Transverse colon (tissue), 4 donors: ENCODE measurements at regions not wholly inside any gene's neighbourhood (a gene's known extent, or its start where the extent isn't known, plus 50 kb on each side); places are given as distances from the start of the nearest gene placed in this dataset.

Experiments
- DNase-seq: peaks from one replicate; pipeline ENCODE4 v3.0.0-alpha.2; 2019
- H3K27ac ChIP-seq, 4 donors: fragments of 200-600 bp; sonication (generic); 2 replicates each; pipeline ENCODE4 v1.5.1; 2016 to 2018; ENCODE audit warnings: inconsistent platforms in 4 of 4
- H3K27me3 ChIP-seq: fragments of 200-600 bp; sonication (generic); 2 replicates; pipeline ENCODE4 v1.5.1; 2017; ENCODE audit warnings: inconsistent platforms
- H3K36me3 ChIP-seq, 4 donors: fragments of 200-600 bp; sonication (generic); 2 replicates each; pipeline ENCODE4 v1.5.1; 2017 to 2019; ENCODE audit warnings: inconsistent platforms in 4 of 4
- H3K4me1 ChIP-seq, 4 donors: fragments of 200-600 bp; sonication (generic); 2 replicates each; pipeline ENCODE4 v1.5.1; 2017 to 2020; ENCODE audit warnings: inconsistent platforms in 4 of 4
- H3K4me3 ChIP-seq, 4 donors: fragments of 200-600 bp; sonication (generic); 1 replicate in 1 of 4; 2 replicates in 3 of 4; pipeline versions ENCODE4 v1.5.1 to v1.6.1; 2017 to 2019; ENCODE audit warnings: inconsistent platforms in 4 of 4
- H3K9me3 ChIP-seq, 2 donors: fragments of 200-600 bp; sonication (generic); 2 replicates each; pipeline ENCODE4 v1.5.1; 2017 to 2019; ENCODE audit warnings: inconsistent platforms in 2 of 2
- EP300 ChIP-seq: sonication (generic); formaldehyde crosslinking; IDR thresholded peaks from one replicate; pipeline ENCODE4 v1.6.1; 2017; ENCODE audit warnings: antibody characterized with exemption, low read depth
- POLR2A ChIP-seq: fragments of 450-650 bp; IDR thresholded peaks from one replicate; pipeline ENCODE4 v1.6.1; 2016; ENCODE audit warnings: antibody characterized with exemption, mild to moderate bottlenecking, moderate library complexity
- POLR2AphosphoS5 ChIP-seq, 3 donors: sonication (generic); formaldehyde crosslinking; IDR thresholded peaks; one replicate each; pipeline ENCODE4 v1.6.1; 2016; ENCODE audit warnings: antibody characterized with exemption in 3 of 3
- WGBS, 2 donors: methylation state at CpG; one replicate each; pipeline ENCODE4 v1.1.5; 2018; ENCODE audit warnings: low coverage in 1 of 2; 5-methylcytosine and 5-hydroxymethylcytosine counted together
- in situ Hi-C, 4 donors: fragments of 200-750 bp; cut with MboI; loops; one replicate each; pipeline versions ENCODE4 v1.15.0 to v1.15.1; 2017; ENCODE audit warnings: low sequenced_read_pairs in 3 of 4, low pct_ligation_motif_present in 1 of 4, low pct_unique_long_range_greater_than_20kb in 1 of 4
- intact Hi-C: fragments of 100-400 bp; cut with DNase I; formaldehyde crosslinking; loops from one replicate; pipeline ENCODE4 v1.15.1; 2023; ENCODE audit warnings: low total_unique reads
- TF ChIP-seq, protein P1 (sequence below), 5 experiments: fragments of 200-600 bp in 3 of 5; fragments of 450-650 bp in 2 of 5; sonication (generic) in 3 of 5; IDR thresholded peaks; 1 replicate in 2 of 5; 2 replicates in 3 of 5; pipeline ENCODE4 v1.5.1; 2016 to 2017; ENCODE audit warnings: antibody characterized with exemption in 5 of 5, inconsistent platforms in 3 of 5, mild to moderate bottlenecking in 2 of 5, moderate library complexity in 1 of 5

DNA sequence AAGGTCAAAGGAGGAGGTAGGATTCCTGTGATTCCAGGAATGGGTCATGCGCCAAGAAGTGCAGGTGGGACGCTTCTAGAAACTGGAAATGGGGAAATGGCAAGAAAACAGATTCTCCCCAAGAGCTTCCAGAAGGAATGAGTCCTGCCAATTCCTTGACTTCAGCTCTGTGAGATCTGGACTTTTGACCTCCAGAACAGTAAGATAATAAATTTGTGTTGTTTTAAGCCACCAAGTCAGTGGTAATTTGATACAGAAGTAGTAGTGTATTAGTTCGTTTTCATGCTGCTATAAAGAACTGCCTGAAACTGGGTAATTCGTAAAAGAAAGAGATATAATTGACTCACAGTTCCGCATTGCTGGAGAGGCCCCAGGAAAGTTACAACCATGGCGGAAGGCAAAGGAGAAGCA, 178.6 kb upstream of the GALNT17 start:
- intact Hi-C loops (no loop called here), in situ Hi-C loops (no loop called here)
- H3K27ac ChIP-seq = no peak overlapping the region
- no peaks in the 10 kb centered on the region for H3K4me1 ChIP-seq
- H3K4me3 ChIP-seq = no peak overlapping the region
- no peak for DNase-seq
- TF ChIP-seq, protein P1, sequence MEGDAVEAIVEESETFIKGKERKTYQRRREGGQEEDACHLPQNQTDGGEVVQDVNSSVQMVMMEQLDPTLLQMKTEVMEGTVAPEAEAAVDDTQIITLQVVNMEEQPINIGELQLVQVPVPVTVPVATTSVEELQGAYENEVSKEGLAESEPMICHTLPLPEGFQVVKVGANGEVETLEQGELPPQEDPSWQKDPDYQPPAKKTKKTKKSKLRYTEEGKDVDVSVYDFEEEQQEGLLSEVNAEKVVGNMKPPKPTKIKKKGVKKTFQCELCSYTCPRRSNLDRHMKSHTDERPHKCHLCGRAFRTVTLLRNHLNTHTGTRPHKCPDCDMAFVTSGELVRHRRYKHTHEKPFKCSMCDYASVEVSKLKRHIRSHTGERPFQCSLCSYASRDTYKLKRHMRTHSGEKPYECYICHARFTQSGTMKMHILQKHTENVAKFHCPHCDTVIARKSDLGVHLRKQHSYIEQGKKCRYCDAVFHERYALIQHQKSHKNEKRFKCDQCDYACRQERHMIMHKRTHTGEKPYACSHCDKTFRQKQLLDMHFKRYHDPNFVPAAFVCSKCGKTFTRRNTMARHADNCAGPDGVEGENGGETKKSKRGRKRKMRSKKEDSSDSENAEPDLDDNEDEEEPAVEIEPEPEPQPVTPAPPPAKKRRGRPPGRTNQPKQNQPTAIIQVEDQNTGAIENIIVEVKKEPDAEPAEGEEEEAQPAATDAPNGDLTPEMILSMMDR (IDR thresholded peaks at IDR 0.05) = no peak
- TF ChIP-seq POLR2AphosphoS5 (IDR thresholded peaks at IDR 0.05) (no peak), POLR2A (no peak), EP300 (no peak)
- H3K9me3 ChIP-seq = no peaks in the 10 kb centered on the region
- 40 to 43% methylated on average over 6 of the region's 6 CpGs for WGBS, 2 donors
- no peaks in the 10 kb centered on the region for H3K36me3 ChIP-seq
- no peaks in the 10 kb centered on the region for H3K27me3 ChIP-seq

DNA sequence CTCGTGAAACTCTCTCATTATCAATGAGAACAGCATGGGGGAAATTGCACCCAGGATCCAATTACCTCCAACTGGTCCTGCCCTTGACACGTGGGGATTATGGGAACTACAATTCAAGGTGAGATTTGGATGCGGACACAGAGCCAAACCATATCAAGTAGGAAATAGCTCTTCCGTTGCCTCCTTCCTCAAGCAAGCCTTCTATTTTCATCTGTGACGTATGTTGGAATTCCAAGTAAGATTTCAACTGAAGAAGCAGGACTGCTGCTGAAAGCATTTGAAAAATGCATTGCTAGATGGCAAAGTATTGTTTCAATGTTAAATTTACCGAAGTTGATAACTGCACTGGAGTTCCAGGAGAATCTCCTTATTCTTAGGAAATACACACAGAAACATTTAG, 178.1 kb upstream of the GALNT17 start:
- WGBS, 2 donors = 37 to 39% methylated on average over 5 to 6 of the region's 6 CpGs
- no peaks in the 10 kb centered on the region for H3K36me3 ChIP-seq
- DNase-seq = no peak
- H3K27me3 ChIP-seq = no peaks in the 10 kb centered on the region
- H3K27ac ChIP-seq = no peak overlapping the region
- H3K4me3 ChIP-seq = no peak overlapping the region
- TF ChIP-seq EP300 (no peak), POLR2AphosphoS5 (IDR thresholded peaks at IDR 0.05) (no peak), POLR2A (no peak)
- TF ChIP-seq, protein P1 (IDR thresholded peaks at IDR 0.05) = no peak
- H3K4me1 ChIP-seq = no peaks in the 10 kb centered on the region
- intact Hi-C loops = no loop called here
- in situ Hi-C loops = no loop called here
- H3K9me3 ChIP-seq = no peaks in the 10 kb centered on the region

DNA sequence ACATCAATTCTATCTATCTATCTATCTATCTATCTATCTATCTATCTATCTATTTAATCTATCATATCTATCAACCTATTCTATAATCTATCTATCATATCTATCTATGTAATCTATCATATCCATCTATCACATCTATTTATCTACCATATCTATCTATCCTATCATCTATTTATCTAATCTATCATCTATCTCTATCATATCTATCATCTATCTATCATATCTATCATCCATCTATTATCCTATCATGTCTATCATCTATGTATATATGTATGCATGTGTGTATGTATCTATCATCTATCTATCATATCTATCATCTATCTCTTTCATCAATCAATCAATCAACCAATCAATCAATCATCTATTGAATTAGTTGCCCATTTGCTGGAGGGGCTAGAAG, 159.3 kb upstream of the GALNT17 start:
- intact Hi-C loops = no loop called here

DNA sequence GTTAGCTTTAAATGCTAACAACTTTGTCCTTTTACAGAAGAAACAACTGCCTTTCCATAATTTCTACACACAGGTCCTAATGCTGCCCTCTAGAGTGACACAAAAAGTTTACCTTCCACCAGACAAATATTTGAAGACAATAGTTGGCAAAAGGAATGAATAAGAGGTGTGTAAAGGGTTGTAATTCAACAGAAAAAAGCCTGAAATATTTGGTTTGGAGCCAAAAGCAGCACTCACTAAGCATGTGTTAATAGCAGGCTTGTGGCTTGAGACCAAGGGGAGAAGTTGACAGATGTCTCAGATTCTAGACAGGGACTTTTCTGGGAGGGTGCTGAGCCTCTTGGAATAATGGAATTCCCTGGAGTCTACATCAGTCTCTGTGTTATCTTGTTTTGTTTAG, 156.2 kb upstream of the GALNT17 start:
- no peaks in the 10 kb centered on the region for H3K4me1 ChIP-seq
- TF ChIP-seq EP300 = no peak
- TF ChIP-seq, protein P1 (IDR thresholded peaks at IDR 0.05) = no peak
- no peak for TF ChIP-seq POLR2A
- no peak for TF ChIP-seq POLR2AphosphoS5 (IDR thresholded peaks at IDR 0.05)
- H3K27me3 ChIP-seq = no peaks in the 10 kb centered on the region
- H3K9me3 ChIP-seq = no peaks in the 10 kb centered on the region
- H3K36me3 ChIP-seq = no peaks in the 10 kb centered on the region
- H3K4me3 ChIP-seq = no peak overlapping the region
- in situ Hi-C loops (no loop called here), intact Hi-C loops (no loop called here)
- no peak for DNase-seq
- no peak overlapping the region for H3K27ac ChIP-seq

More for the DNA sequence above, 159.3 kb upstream of the GALNT17 start:
- no peaks in the 10 kb centered on the region for H3K27me3 ChIP-seq
- no peaks in the 10 kb centered on the region for H3K4me1 ChIP-seq
- H3K4me3 ChIP-seq = no peak overlapping the region
- H3K36me3 ChIP-seq = no peaks in the 10 kb centered on the region
- in situ Hi-C loops = no loop called here
- TF ChIP-seq EP300 (no peak), POLR2AphosphoS5 (IDR thresholded peaks at IDR 0.05) (no peak), POLR2A (no peak)
- H3K27ac ChIP-seq = no peak overlapping the region
- DNase-seq = no peak
- no peaks in the 10 kb centered on the region for H3K9me3 ChIP-seq

DNA sequence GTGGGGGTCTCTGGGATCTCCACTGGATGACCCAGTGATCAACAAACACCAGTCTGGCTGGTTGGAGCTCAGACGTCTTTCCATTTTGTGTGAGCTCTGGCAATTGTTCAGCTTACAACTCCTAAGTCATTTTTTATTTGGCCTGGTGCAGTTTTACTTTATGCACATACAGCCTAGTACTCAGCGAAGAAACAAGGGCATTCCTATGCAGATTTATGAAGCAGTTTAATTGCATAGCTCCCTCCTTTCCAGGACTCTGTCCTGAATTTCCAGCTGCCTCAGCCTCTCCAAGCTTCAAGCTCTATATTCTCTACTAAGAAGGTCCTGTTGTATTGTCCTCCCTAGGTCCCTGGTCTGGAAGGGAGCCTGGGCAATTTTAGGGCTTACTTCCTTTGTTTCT, 145.6 kb upstream of the GALNT17 start:
- Histone ChIP-seq H3K36me3 (no peaks in the 10 kb centered on the region), H3K27me3 (no peaks in the 10 kb centered on the region), H3K27ac (no peak overlapping the region), H3K4me3 (no peak overlapping the region), H3K9me3 (no peaks in the 10 kb centered on the region), H3K4me1 (no peaks in the 10 kb centered on the region)
- no peak for TF ChIP-seq POLR2AphosphoS5 (IDR thresholded peaks at IDR 0.05)
- no peak for TF ChIP-seq EP300
- TF ChIP-seq, protein P1 (IDR thresholded peaks at IDR 0.05) = no peak
- TF ChIP-seq POLR2A = no peak
- intact Hi-C loops (no loop called here), in situ Hi-C loops (no loop called here)
- WGBS, 2 donors = 73 to 80% methylated on average over 2 of the region's 2 CpGs
- no peak for DNase-seq
